HEK293T (cell line): ENCODE measurements at regions not wholly inside any gene's neighbourhood (a gene's known extent, or its start where the extent isn't known, plus 50 kb on each side); places are given as distances from the start of the nearest gene placed in this dataset.
"Not testable (repeated sequence)": the region's sequence is repeated elsewhere in the genome, so short reads cannot be mapped to it uniquely, and the experiment has no call there.

Experiments
- CTCF ChIA-PET: fragments of 350-600 bp; formaldehyde crosslinking; extraction: SDS; loops from one replicate; lab custom pipeline; 2021; ENCODE audit warnings: antibody characterized with exemption, inconsistent platforms; lab: Yijun Ruan, JAX
- POLR2A ChIA-PET: fragments of 350-600 bp; formaldehyde crosslinking; extraction: SDS; loops from one replicate; lab custom pipeline; 2020; ENCODE audit warnings: antibody characterized with exemption, inconsistent platforms; lab: Yijun Ruan, JAX
- DNase-seq: peaks from one replicate; pipeline ENCODE4 v3.0.0; 2012; ENCODE audit warnings: mixed read lengths; ENCODE audit errors: extremely low spot score
- ARNT ChIP-seq: fragments of 450-650 bp; IDR thresholded peaks from 2 replicates; pipeline ENCODE4 v1.6.1; 2017; ENCODE audit warnings: mild to moderate bottlenecking
- BHLHE40 ChIP-seq: fragments of 450-650 bp; IDR thresholded peaks from 2 replicates; pipeline ENCODE4 v1.6.1; 2016; ENCODE audit warnings: mild to moderate bottlenecking, moderate library complexity, borderline replicate concordance
- CTBP1 ChIP-seq: fragments of 450-650 bp; IDR thresholded peaks from 2 replicates; pipeline ENCODE4 v1.6.1; 2016; ENCODE audit warnings: borderline replicate concordance
- ELF4 ChIP-seq: fragments of 450-650 bp; IDR thresholded peaks from 2 replicates; pipeline ENCODE4 v1.6.1; 2017; ENCODE audit warnings: antibody characterized with exemption
- FOXA1 ChIP-seq: fragments of 450-650 bp; IDR thresholded peaks from 2 replicates; pipeline ENCODE4 v1.6.1; 2016; ENCODE audit warnings: mild to moderate bottlenecking
- FOXK2 ChIP-seq: fragments of 450-650 bp; IDR thresholded peaks from 2 replicates; pipeline ENCODE4 v1.6.1; 2016; ENCODE audit warnings: mild to moderate bottlenecking
- FOXM1 ChIP-seq: fragments of 450-650 bp; IDR thresholded peaks from 2 replicates; pipeline ENCODE4 v1.6.1; 2017; ENCODE audit warnings: mild to moderate bottlenecking, borderline replicate concordance
- HDGF ChIP-seq: fragments of 450-650 bp; IDR thresholded peaks from 2 replicates; pipeline ENCODE4 v1.6.1; 2017; ENCODE audit warnings: antibody characterized with exemption, borderline replicate concordance
- L3MBTL2 ChIP-seq: fragments of 450-650 bp; conservative IDR thresholded peaks from 2 replicates; pipeline ENCODE4 v1.6.1; 2016; ENCODE audit warnings: mild to moderate bottlenecking
- LEF1 ChIP-seq: fragments of 450-650 bp; IDR thresholded peaks from 2 replicates; pipeline ENCODE4 v1.6.1; 2017; ENCODE audit warnings: mild to moderate bottlenecking, borderline replicate concordance
- NFRKB ChIP-seq: fragments of 450-650 bp; IDR thresholded peaks from 2 replicates; pipeline ENCODE4 v1.6.1; 2016; ENCODE audit warnings: mild to moderate bottlenecking, moderate library complexity
- PKNOX1 ChIP-seq: fragments of 450-650 bp; IDR thresholded peaks from 2 replicates; pipeline ENCODE4 v1.6.1; 2016
- SP1 ChIP-seq: fragments of 450-650 bp; IDR thresholded peaks from 2 replicates; pipeline ENCODE4 v1.6.1; 2017
- SUZ12 ChIP-seq: fragments of 450-650 bp; IDR thresholded peaks from 2 replicates; pipeline ENCODE4 v1.6.1; 2016; ENCODE audit warnings: mild to moderate bottlenecking
- TARDBP ChIP-seq: fragments of 450-650 bp; IDR thresholded peaks from 2 replicates; pipeline ENCODE4 v1.6.1; 2016
- ZNF384 ChIP-seq: fragments of 450-650 bp; IDR thresholded peaks from 2 replicates; pipeline ENCODE4 v1.6.1; 2016

- TF ChIP-seq TARDBP (no peak), FOXA1 (no peak), LEF1 (no peak), HDGF (no peak), BHLHE40 (no peak), SUZ12 (no peak), FOXM1 (no peak), PKNOX1 (no peak), ARNT (no peak), CTBP1 (no peak), L3MBTL2 (no peak), NFRKB (no peak), ELF4 (no peak), FOXK2 (no peak), SP1 (no peak), ZNF384 (no peak)
- ChIA-PET CTCF (no interaction called here), POLR2A (no interaction called here)
- DNase-seq = no peak
Observed at GRCh38 chr5:112532654-112533360, 113.7 kb upstream of the EPB41L4A start.

- TF ChIP-seq SUZ12 = no peak
- TF ChIP-seq ZNF384 = no peak
- no peak for TF ChIP-seq ARNT
- no peak for TF ChIP-seq CTBP1
- no peak for TF ChIP-seq L3MBTL2
- no peak for TF ChIP-seq LEF1
- TF ChIP-seq ELF4 = no peak
- ChIA-PET POLR2A (no interaction called here), CTCF (no interaction called here)
- no peak for DNase-seq
Observed at GRCh38 chr5:112533362-112533761, 114.3 kb upstream of the EPB41L4A start.

GRCh38 chr5:112534067-112534583 is 115.0 kb upstream of the EPB41L4A start:
- POLR2A ChIA-PET = no interaction called here
- CTCF ChIA-PET = no interaction called here
- no peak for DNase-seq
- TF ChIP-seq PKNOX1 (no peak), SP1 (no peak), HDGF (no peak), FOXK2 (no peak), FOXA1 (no peak)

GRCh38 chr5:112534611-112535255 is 115.7 kb upstream of the EPB41L4A start:
- CTCF ChIA-PET = no interaction called here
- DNase-seq = no peak
- TF ChIP-seq FOXM1 = no peak
- no peak for TF ChIP-seq SUZ12
- TF ChIP-seq FOXK2 = no peak
- TF ChIP-seq SP1 = no peak
- TF ChIP-seq HDGF = no peak
- TF ChIP-seq ZNF384 = no peak
- no peak for TF ChIP-seq LEF1
- TF ChIP-seq ARNT = no peak
- no peak for TF ChIP-seq BHLHE40
- TF ChIP-seq TARDBP = no peak
- no peak for TF ChIP-seq NFRKB
- TF ChIP-seq PKNOX1 = no peak
- TF ChIP-seq L3MBTL2 = no peak
- TF ChIP-seq FOXA1 = no peak
- POLR2A ChIA-PET = no interaction called here

- DNase-seq = no peak
- TF ChIP-seq ARNT = no peak
- TF ChIP-seq CTBP1 = no peak
- no peak for TF ChIP-seq ZNF384
- no peak for TF ChIP-seq BHLHE40
- no peak for TF ChIP-seq ELF4
- TF ChIP-seq PKNOX1 = no peak
- no peak for TF ChIP-seq FOXA1
- TF ChIP-seq L3MBTL2 = no peak
- TF ChIP-seq FOXM1 = no peak
- no peak for TF ChIP-seq LEF1
- no peak for TF ChIP-seq HDGF
- no peak for TF ChIP-seq FOXK2
- no peak for TF ChIP-seq NFRKB
- no peak for TF ChIP-seq SP1
- TF ChIP-seq SUZ12 = no peak
- ChIA-PET POLR2A (no interaction called here), CTCF (no interaction called here)
Observed at GRCh38 chr5:112535356-112535755, 116.3 kb upstream of the EPB41L4A start.

GRCh38 chr5:112544558-112544957 is 125.5 kb upstream of the EPB41L4A start:
- POLR2A ChIA-PET, DNase-seq, CTCF ChIA-PET: not testable (repeated sequence)
